Calu3 (cell line): ENCODE measurements at regions not wholly inside any gene's neighbourhood (a gene's known extent, or its start where the extent isn't known, plus 50 kb on each side); places are given as distances from the start of the nearest gene placed in this dataset.

Experiments used
- BruUV-seq: library from RNA; stranded (reverse); fragments of 400-500 nt; replicated peaks from 2 replicates; lab custom pipeline; 2021; lab: Mats Ljungman, UMichigan
- CTCF ChIA-PET: fragments of 300-600 bp; sonication (Branson Sonifier 250); formaldehyde crosslinking; loops from one replicate; lab custom pipeline; 2022; ENCODE audit warnings: antibody characterized with exemption; lab: Charles Lee
- DNase-seq: peaks from one replicate; pipeline ENCODE4 v3.0.0; 2022
- H3K27ac Mint-ChIP-seq: one replicate; pipeline ENCODE4 v1.8.0; 2022; ENCODE audit warnings: mixed read lengths; ENCODE audit not compliant: unreplicated experiment
- H3K27me3 Mint-ChIP-seq: one replicate; pipeline ENCODE4 v1.8.0; 2022; ENCODE audit warnings: mixed read lengths; ENCODE audit not compliant: unreplicated experiment
- H3K36me3 Mint-ChIP-seq: one replicate; pipeline ENCODE4 v1.8.0; 2022; ENCODE audit warnings: mild to moderate bottlenecking, moderate library complexity, mixed read lengths; ENCODE audit not compliant: insufficient read depth, unreplicated experiment
- H3K4me1 Mint-ChIP-seq: one replicate; pipeline ENCODE4 v1.8.0; 2022; ENCODE audit warnings: mild to moderate bottlenecking, low read depth, mixed read lengths; ENCODE audit not compliant: unreplicated experiment
- H3K4me3 Mint-ChIP-seq: one replicate; pipeline ENCODE4 v1.8.0; 2022; ENCODE audit warnings: mild to moderate bottlenecking, low read depth, moderate library complexity, mixed read lengths; ENCODE audit not compliant: unreplicated experiment
- H3K9me3 Mint-ChIP-seq: one replicate; pipeline ENCODE4 v1.8.0; 2022; ENCODE audit warnings: low read depth, mixed read lengths; ENCODE audit not compliant: unreplicated experiment
- intact Hi-C: fragments of 100-400 bp; cut with micrococcal nuclease; formaldehyde crosslinking; loops from one replicate; pipeline ENCODE4 v1.10.0; 2022; ENCODE audit not compliant: unreplicated experiment
- TF ChIP-seq, protein P1 (sequence below): fragments of 200-600 bp; IDR thresholded peaks from one replicate; pipeline ENCODE4 v1.8.0; 2022; ENCODE audit warnings: antibody characterized with exemption; ENCODE audit not compliant: unreplicated experiment

DNA sequence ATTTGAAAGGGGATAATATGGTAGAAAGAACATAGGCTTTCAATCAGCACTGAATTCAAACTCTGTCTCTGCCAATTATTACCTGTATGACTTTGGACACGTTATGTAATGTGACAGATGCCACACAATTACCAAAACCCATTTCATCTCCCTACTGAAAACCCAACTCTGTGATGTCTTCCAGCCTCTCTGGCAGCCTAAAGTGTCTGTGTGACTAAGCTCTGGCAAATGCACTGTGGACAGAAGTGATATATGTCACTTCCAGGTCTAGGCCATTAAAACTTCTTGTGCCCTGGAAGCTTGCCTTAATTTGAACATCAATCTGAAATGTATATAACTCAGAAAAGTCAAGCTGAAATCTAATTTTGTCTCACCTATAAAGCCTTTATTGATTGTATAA is 552.0 kb downstream of the RFC3 start:
- no peak overlapping the region for H3K27ac Mint-ChIP-seq
- peaks cover 16% of the 10 kb centered on the region for H3K4me1 Mint-ChIP-seq
- intact Hi-C loops, result no loop called here
- no peaks in the 10 kb centered on the region for H3K9me3 Mint-ChIP-seq
- no peak for DNase-seq
- peaks cover 5% of the 10 kb centered on the region for H3K36me3 Mint-ChIP-seq
- CTCF ChIA-PET, result no interaction called here
- no peaks in the 10 kb centered on the region for H3K27me3 Mint-ChIP-seq
- TF ChIP-seq, protein P1, sequence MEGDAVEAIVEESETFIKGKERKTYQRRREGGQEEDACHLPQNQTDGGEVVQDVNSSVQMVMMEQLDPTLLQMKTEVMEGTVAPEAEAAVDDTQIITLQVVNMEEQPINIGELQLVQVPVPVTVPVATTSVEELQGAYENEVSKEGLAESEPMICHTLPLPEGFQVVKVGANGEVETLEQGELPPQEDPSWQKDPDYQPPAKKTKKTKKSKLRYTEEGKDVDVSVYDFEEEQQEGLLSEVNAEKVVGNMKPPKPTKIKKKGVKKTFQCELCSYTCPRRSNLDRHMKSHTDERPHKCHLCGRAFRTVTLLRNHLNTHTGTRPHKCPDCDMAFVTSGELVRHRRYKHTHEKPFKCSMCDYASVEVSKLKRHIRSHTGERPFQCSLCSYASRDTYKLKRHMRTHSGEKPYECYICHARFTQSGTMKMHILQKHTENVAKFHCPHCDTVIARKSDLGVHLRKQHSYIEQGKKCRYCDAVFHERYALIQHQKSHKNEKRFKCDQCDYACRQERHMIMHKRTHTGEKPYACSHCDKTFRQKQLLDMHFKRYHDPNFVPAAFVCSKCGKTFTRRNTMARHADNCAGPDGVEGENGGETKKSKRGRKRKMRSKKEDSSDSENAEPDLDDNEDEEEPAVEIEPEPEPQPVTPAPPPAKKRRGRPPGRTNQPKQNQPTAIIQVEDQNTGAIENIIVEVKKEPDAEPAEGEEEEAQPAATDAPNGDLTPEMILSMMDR, result no peak
- no TSS peak for BruUV-seq
- no peak overlapping the region for H3K4me3 Mint-ChIP-seq

DNA sequence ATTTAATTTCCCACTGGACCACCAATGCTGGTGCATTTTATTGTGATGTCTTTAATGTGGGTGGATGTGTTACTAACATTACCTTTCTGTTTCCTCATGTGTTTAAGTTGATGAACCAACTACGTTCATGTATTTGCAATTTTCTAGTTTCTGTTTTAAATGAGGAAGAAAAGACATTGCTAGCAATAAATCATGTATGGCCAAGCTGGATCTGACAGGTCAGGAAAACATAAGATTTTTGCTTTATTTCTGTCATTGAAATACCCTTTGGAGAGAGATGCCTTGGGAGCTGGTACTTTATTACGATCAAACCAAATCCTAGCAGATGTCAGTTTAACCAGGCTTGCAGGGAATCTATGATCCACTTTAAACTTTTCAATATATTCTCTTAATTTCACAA is 553.2 kb downstream of the RFC3 start:
- no peaks in the 10 kb centered on the region for H3K27me3 Mint-ChIP-seq
- no peak overlapping the region for H3K27ac Mint-ChIP-seq
- H3K9me3 Mint-ChIP-seq, result no peaks in the 10 kb centered on the region
- no peak for DNase-seq
- intact Hi-C loops, result no loop called here
- CTCF ChIA-PET, result no interaction called here
- no peak overlapping the region for H3K4me3 Mint-ChIP-seq
- peaks cover 16% of the 10 kb centered on the region for H3K4me1 Mint-ChIP-seq
- TF ChIP-seq, protein P1, result no peak
- no TSS peak for BruUV-seq
- peaks cover 5% of the 10 kb centered on the region for H3K36me3 Mint-ChIP-seq

DNA sequence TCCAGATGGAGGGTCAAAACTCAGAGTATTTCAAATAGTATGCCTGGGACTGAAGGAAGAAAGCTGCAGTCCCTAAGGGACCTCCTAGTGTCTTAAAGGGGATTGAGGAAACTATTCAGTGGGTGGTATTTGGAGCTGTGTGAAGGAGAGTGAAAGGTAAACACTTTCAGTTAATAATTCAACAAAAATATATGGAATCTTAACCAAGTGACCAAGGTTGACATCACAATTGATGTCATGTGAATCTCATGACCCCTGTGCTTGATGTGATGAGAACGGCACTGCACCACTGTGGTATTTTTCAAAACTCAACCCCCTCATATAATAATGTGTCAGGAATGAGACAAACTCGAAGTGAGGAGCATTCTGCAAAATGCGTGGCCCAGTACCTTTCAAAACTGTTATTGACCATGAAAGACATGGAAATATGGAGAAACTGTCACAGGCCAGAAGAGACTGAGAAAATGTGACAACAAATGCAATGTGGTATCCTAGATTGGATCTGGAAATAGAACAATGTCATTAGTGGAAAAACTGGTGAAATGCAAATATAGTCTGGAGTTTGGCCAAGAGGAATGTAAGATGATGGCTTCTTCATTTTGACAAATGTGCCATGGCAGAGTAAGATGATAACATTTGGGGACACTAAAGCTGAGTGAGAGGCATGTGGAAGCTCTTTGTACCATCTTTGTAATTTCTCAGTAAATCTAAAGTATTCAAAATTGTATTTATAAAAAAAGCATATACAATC is 553.9 kb downstream of the RFC3 start:
- Mint-ChIP-seq H3K36me3 (peaks cover 5% of the 10 kb centered on the region), H3K9me3 (no peaks in the 10 kb centered on the region), H3K27me3 (no peaks in the 10 kb centered on the region), H3K4me1 (peaks cover 16% of the 10 kb centered on the region), H3K4me3 (no peak overlapping the region), H3K27ac (no peak overlapping the region)
- TF ChIP-seq, protein P1, result no peak
- CTCF ChIA-PET, result no interaction called here
- no peak for DNase-seq
- no TSS peak for BruUV-seq
- intact Hi-C loops, result no loop called here

DNA sequence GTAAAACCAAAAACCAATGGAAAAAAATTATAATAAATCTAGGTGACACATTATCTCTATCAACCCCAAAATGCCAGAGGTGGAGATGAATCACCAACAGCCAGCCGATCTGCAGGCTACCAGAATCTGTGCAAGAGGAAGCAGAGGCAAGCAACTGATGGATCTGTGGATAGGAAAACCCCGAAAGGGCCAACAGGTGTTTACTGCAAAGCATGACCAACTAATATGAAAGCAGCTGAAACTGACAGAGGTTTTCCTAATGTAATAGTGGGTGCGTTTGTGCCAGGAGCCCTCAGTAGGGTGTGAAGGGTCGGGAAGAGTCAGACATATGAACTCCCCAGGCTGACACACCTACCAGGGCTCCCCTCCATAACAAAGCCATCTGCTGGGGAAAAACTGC is 554.6 kb downstream of the RFC3 start:
- peaks cover 5% of the 10 kb centered on the region for H3K36me3 Mint-ChIP-seq
- CTCF ChIA-PET, result interaction anchor here (0.7 kb wide), 1 partner anchor 22 kb away, joined by 3 read pairs; no protein-coding TSS in a partner anchor
- intact Hi-C loops, result no loop called here
- no peak overlapping the region for H3K27ac Mint-ChIP-seq
- no peaks in the 10 kb centered on the region for H3K27me3 Mint-ChIP-seq
- no TSS peak for BruUV-seq
- TF ChIP-seq, protein P1, result no peak
- H3K4me3 Mint-ChIP-seq, result no peak overlapping the region
- no peaks in the 10 kb centered on the region for H3K9me3 Mint-ChIP-seq
- peaks cover 16% of the 10 kb centered on the region for H3K4me1 Mint-ChIP-seq
- DNase-seq, result no peak
